SK-N-SH treated with all-trans-retinoic acid at 6 μM for 48 hours (cell line): ENCODE measurements at regions not wholly inside any gene's neighbourhood (a gene's known extent, or its start where the extent isn't known, plus 50 kb on each side); places are given as distances from the start of the nearest gene placed in this dataset.
A peak's percentile ranks its signal among the peaks of the same experiment; 100 is the strongest.

Experiments used
- ATAC-seq: fragments of 200-7000 bp; cut with Tn5 transposase; 3 replicates; pipeline ENCODE4 v1.9.1; 2020; ENCODE audit warnings: mild to moderate bottlenecking, moderate library complexity
- ARNTL ChIP-seq: fragments of 450-650 bp; formaldehyde crosslinking; IDR thresholded peaks from 2 replicates; pipeline ENCODE4 v1.5.0; 2020; ENCODE audit warnings: low read depth, mild to moderate bottlenecking, moderate library complexity, borderline replicate concordance
- CREB5 ChIP-seq: fragments of 250-450 bp; sonication (Bioruptor Pico); IDR thresholded peaks from 2 replicates; pipeline ENCODE4 v1.5.1; 2020; ENCODE audit warnings: low read depth, mild to moderate bottlenecking, moderate library complexity
- CSDC2 ChIP-seq: fragments of 250-450 bp; sonication (Bioruptor Pico); IDR thresholded peaks from 2 replicates; pipeline ENCODE4 v1.5.0; 2020; ENCODE audit warnings: mild to moderate bottlenecking, moderate library complexity
- CSRNP3 ChIP-seq: fragments of 250-450 bp; sonication (Bioruptor Pico); IDR thresholded peaks from 2 replicates; pipeline ENCODE4 v1.5.1; 2021; ENCODE audit warnings: mild to moderate bottlenecking, moderate library complexity
- ESRRG ChIP-seq: fragments of 250-450 bp; sonication (Bioruptor Pico); IDR thresholded peaks from 2 replicates; pipeline ENCODE4 v1.6.1; 2021; ENCODE audit warnings: mild to moderate bottlenecking
- GLIS3 ChIP-seq: fragments of 250-450 bp; sonication (Bioruptor Pico); IDR thresholded peaks from 2 replicates; pipeline ENCODE4 v1.5.0; 2020; ENCODE audit warnings: mild to moderate bottlenecking, moderate library complexity
- ISL1 ChIP-seq: fragments of 250-450 bp; sonication (Bioruptor Pico); IDR thresholded peaks from 2 replicates; pipeline ENCODE4 v2.1.2; 2022; ENCODE audit warnings: mild to moderate bottlenecking, moderate library complexity
- PATZ1 ChIP-seq: fragments of 250-450 bp; sonication (Bioruptor Pico); IDR thresholded peaks from 2 replicates; pipeline ENCODE4 v1.8.0; 2020; ENCODE audit warnings: mild to moderate bottlenecking, moderate library complexity, borderline replicate concordance
- POU6F1 ChIP-seq: fragments of 250-450 bp; sonication (Bioruptor Pico); IDR thresholded peaks from 2 replicates; pipeline ENCODE4 v1.8.0; 2021; ENCODE audit warnings: low read depth, mild to moderate bottlenecking, moderate library complexity, borderline replicate concordance
- PPARA ChIP-seq: fragments of 250-450 bp; sonication (Bioruptor Pico); IDR thresholded peaks from 2 replicates; pipeline ENCODE4 v1.5.0; 2020; ENCODE audit warnings: mild to moderate bottlenecking, borderline replicate concordance
- RARB ChIP-seq: fragments of 250-450 bp; sonication (Bioruptor Pico); IDR thresholded peaks from 2 replicates; pipeline ENCODE4 v1.8.0; 2021; ENCODE audit warnings: mild to moderate bottlenecking, moderate library complexity
- SNAI2 ChIP-seq: fragments of 250-450 bp; sonication (Bioruptor Pico); IDR thresholded peaks from 2 replicates; pipeline ENCODE4 v1.5.0; 2020; ENCODE audit warnings: mild to moderate bottlenecking, moderate library complexity
- TCF4 ChIP-seq: fragments of 250-450 bp; sonication (Bioruptor Pico); IDR thresholded peaks from 2 replicates; pipeline ENCODE4 v1.8.0; 2021; ENCODE audit warnings: mild to moderate bottlenecking, moderate library complexity, borderline replicate concordance
- TOX ChIP-seq: fragments of 250-450 bp; sonication (Bioruptor Pico); IDR thresholded peaks from 2 replicates; pipeline ENCODE4 v1.8.0; 2021; ENCODE audit warnings: mild to moderate bottlenecking, moderate library complexity, borderline replicate concordance
- TSHZ2 ChIP-seq: fragments of 250-450 bp; sonication (Bioruptor Pico); IDR thresholded peaks from 2 replicates; pipeline ENCODE4 v1.5.0; 2020; ENCODE audit warnings: mild to moderate bottlenecking, moderate library complexity
- ZC3H10 ChIP-seq: fragments of 250-450 bp; sonication (Bioruptor Pico); IDR thresholded peaks from 2 replicates; pipeline ENCODE4 v1.5.1; 2021; ENCODE audit warnings: mild to moderate bottlenecking, moderate library complexity
- ZFP30 ChIP-seq: fragments of 450-650 bp; formaldehyde crosslinking; IDR thresholded peaks from 2 replicates; pipeline ENCODE4 v1.5.0; 2022; ENCODE audit warnings: mild to moderate bottlenecking, moderate library complexity
- ZNF70 ChIP-seq: fragments of 450-650 bp; formaldehyde crosslinking; IDR thresholded peaks from 2 replicates; pipeline ENCODE4 v1.5.0; 2020; ENCODE audit warnings: mild to moderate bottlenecking, moderate library complexity
- ZNF8 ChIP-seq: fragments of 450-650 bp; formaldehyde crosslinking; IDR thresholded peaks from 2 replicates; pipeline ENCODE4 v1.5.0; 2020; ENCODE audit warnings: mild to moderate bottlenecking, moderate library complexity

GRCh38 chr5:135176991-135177390 is 143.0 kb upstream of the PITX1 start:
- ATAC-seq: no peak
- TF ChIP-seq ISL1 (CRISPR knock-in tag) (no peak), ZNF8 (CRISPR knock-in tag) (no peak), CSRNP3 (CRISPR knock-in tag) (no peak), CSDC2 (CRISPR knock-in tag) (no peak), PATZ1 (no peak), TOX (CRISPR knock-in tag) (no peak), TCF4 (CRISPR knock-in tag) (no peak), RARB (no peak), GLIS3 (CRISPR knock-in tag) (no peak), POU6F1 (no peak), ZFP30 (CRISPR knock-in tag) (no peak), ARNTL (CRISPR knock-in tag) (no peak), ZNF70 (CRISPR knock-in tag) (no peak), ZC3H10 (no peak), PPARA (CRISPR knock-in tag) (no peak), TSHZ2 (CRISPR knock-in tag) (no peak), ESRRG (CRISPR knock-in tag) (no peak), CREB5 (CRISPR knock-in tag) (no peak)

- no peak for TF ChIP-seq POU6F1
- no peak for TF ChIP-seq ZC3H10
- no peak for TF ChIP-seq ZNF70 (CRISPR knock-in tag)
- TF ChIP-seq CSRNP3 (CRISPR knock-in tag): no peak
- no peak for TF ChIP-seq GLIS3 (CRISPR knock-in tag)
- no peak for TF ChIP-seq TOX (CRISPR knock-in tag)
- no peak for TF ChIP-seq ZNF8 (CRISPR knock-in tag)
- TF ChIP-seq ARNTL (CRISPR knock-in tag): no peak
- TF ChIP-seq SNAI2 (CRISPR knock-in tag): no peak
- no peak for TF ChIP-seq TCF4 (CRISPR knock-in tag)
- TF ChIP-seq ISL1 (CRISPR knock-in tag): no peak
- TF ChIP-seq CSDC2 (CRISPR knock-in tag): no peak
- no peak for TF ChIP-seq RARB
- TF ChIP-seq ESRRG (CRISPR knock-in tag): no peak
- peak; percentile 38; the same call in 1 of the 3 replicates for ATAC-seq
These were observed 140.5 kb upstream of the PITX1 start for GRCh38 chr5:135174315-135175096.
